G401 (cell line): ENCODE measurements at regions not wholly inside any gene's neighbourhood (a gene's known extent, or its start where the extent isn't known, plus 50 kb on each side); places are given as distances from the start of the nearest gene placed in this dataset.
"Not testable (repeated sequence)": the region's sequence is repeated elsewhere in the genome, so short reads cannot be mapped to it uniquely, and the experiment has no call there.

ENCODE experiments used
- DNase-seq: peaks from one replicate; pipeline ENCODE4 v3.0.0-alpha.2; 2015; ENCODE audit warnings: low spot score
- in situ Hi-C: cut with HindIII; loops from 2 replicates; pipeline ENCODE4 v1.10.0; 2016; ENCODE audit warnings: low sequenced_read_pairs, mixed read lengths

GRCh38 chr3:94394885-94395284, 332.0 kb downstream of the NSUN3 start:
- in situ Hi-C loops = no loop called here
- DNase-seq = no peak

GRCh38 chr3:94395851-94396250, 333.0 kb downstream of the NSUN3 start:
- in situ Hi-C loops = no loop called here
- DNase-seq = no peak

- DNase-seq = no peak
- in situ Hi-C loops = no loop called here
Measured at GRCh38 chr3:94398036-94398435, 335.2 kb downstream of the NSUN3 start.

- no peak for DNase-seq
- in situ Hi-C loops = no loop called here
Measured at GRCh38 chr3:94401466-94401865, 338.6 kb downstream of the NSUN3 start.

- DNase-seq = no peak
- in situ Hi-C loops = no loop called here
Measured at GRCh38 chr3:94402126-94402525, 339.3 kb downstream of the NSUN3 start.

- no peak for DNase-seq
- in situ Hi-C loops = no loop called here
Measured at GRCh38 chr3:94405258-94406035, 342.6 kb downstream of the NSUN3 start.

GRCh38 chr3:94406595-94406994, 343.7 kb downstream of the NSUN3 start:
- in situ Hi-C loops = no loop called here

GRCh38 chr3:94412936-94413335, 350.1 kb downstream of the NSUN3 start:
- DNase-seq, in situ Hi-C loops: not testable (repeated sequence)

More at GRCh38 chr3:94406595-94406994, 343.7 kb downstream of the NSUN3 start:
- DNase-seq = no peak

GRCh38 chr3:94413336-94414108, 350.7 kb downstream of the NSUN3 start:
- DNase-seq = no peak
- in situ Hi-C loops = no loop called here

- no peak for DNase-seq
- in situ Hi-C loops = no loop called here
Measured at GRCh38 chr3:94414418-94414817, 351.6 kb downstream of the NSUN3 start.

- in situ Hi-C loops = no loop called here
- DNase-seq = no peak
Measured at GRCh38 chr3:94416768-94417167, 353.9 kb downstream of the NSUN3 start.

- no peak for DNase-seq
- in situ Hi-C loops = no loop called here
Measured at GRCh38 chr3:94417963-94418455, 355.1 kb downstream of the NSUN3 start.

- DNase-seq = no peak
- in situ Hi-C loops = no loop called here
Measured at GRCh38 chr3:94420931-94421330, 358.1 kb downstream of the NSUN3 start.

GRCh38 chr3:94423578-94423977, 360.7 kb downstream of the NSUN3 start:
- DNase-seq = no peak
- in situ Hi-C loops = no loop called here

- no peak for DNase-seq
Measured at GRCh38 chr3:94429517-94429916, 366.7 kb downstream of the NSUN3 start.

GRCh38 chr3:94431876-94432570, 369.2 kb downstream of the NSUN3 start:
- in situ Hi-C loops = no loop called here
- no peak for DNase-seq

More at GRCh38 chr3:94429517-94429916, 366.7 kb downstream of the NSUN3 start:
- in situ Hi-C loops = no loop called here

GRCh38 chr3:94433811-94434210, 370.9 kb downstream of the NSUN3 start:
- in situ Hi-C loops = no loop called here
- DNase-seq = no peak

GRCh38 chr3:94440767-94441493, 378.1 kb downstream of the NSUN3 start:
- in situ Hi-C loops = no loop called here

GRCh38 chr3:94441494-94441847, 378.6 kb downstream of the NSUN3 start:
- no peak for DNase-seq
- in situ Hi-C loops = no loop called here

More at GRCh38 chr3:94440767-94441493, 378.1 kb downstream of the NSUN3 start:
- DNase-seq = no peak
